Fibroblast of lung (primary cell): ENCODE measurements at regions not wholly inside any gene's neighbourhood (a gene's known extent, or its start where the extent isn't known, plus 50 kb on each side); places are given as distances from the start of the nearest gene placed in this dataset.

ENCODE experiments used
- EZH2 ChIP-seq: IDR thresholded peaks from 2 replicates; pipeline ENCODE4 v1.5.1; 2012; ENCODE audit warnings: low read length, control low read depth, mild to moderate bottlenecking; ENCODE audit errors: missing control alignments
- TF ChIP-seq, protein P1 (sequence below), 2 donors: IDR thresholded peaks in 1 of 2; conservative IDR thresholded peaks in 1 of 2; 1 replicate in 1 of 2; 2 replicates in 1 of 2; pipeline ENCODE4 v1.5.1; 2011 to 2012; ENCODE audit warnings: low read length in 2 of 2, control low read depth in 1 of 2, inconsistent platforms in 1 of 2, low read depth in 1 of 2, mild to moderate bottlenecking in 1 of 2

DNA sequence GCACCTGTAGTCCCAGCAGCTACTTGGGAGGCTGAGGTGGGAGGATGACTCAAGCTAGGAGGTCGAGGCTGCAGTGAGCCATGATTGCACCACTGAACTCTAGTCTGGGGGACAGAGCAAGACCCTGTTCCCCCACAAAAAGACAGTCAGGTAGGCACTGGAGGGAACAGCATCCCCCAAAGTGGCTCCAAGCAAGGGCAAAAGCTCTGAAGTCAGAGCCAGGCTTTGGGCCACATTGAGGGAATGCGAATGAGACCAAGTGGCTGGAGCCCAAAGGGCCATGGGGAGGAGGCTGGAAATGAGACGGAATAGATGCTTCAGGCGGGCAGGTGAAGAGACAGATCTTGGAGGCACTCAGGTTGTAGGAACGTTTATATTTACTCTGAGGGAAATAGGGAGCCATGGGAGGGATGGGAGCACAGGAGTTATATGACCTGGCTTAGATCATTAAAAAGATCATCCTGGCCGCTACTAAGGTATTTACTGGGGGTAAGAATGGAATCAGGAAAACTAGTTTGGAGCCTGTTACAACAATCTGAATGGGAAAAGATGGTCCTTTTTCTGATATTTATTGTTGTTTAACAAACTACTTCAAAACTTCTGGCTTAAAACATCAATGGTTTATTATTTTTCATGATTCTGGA, 229.6 kb upstream of the ZNF217 start:
- TF ChIP-seq, protein P1, sequence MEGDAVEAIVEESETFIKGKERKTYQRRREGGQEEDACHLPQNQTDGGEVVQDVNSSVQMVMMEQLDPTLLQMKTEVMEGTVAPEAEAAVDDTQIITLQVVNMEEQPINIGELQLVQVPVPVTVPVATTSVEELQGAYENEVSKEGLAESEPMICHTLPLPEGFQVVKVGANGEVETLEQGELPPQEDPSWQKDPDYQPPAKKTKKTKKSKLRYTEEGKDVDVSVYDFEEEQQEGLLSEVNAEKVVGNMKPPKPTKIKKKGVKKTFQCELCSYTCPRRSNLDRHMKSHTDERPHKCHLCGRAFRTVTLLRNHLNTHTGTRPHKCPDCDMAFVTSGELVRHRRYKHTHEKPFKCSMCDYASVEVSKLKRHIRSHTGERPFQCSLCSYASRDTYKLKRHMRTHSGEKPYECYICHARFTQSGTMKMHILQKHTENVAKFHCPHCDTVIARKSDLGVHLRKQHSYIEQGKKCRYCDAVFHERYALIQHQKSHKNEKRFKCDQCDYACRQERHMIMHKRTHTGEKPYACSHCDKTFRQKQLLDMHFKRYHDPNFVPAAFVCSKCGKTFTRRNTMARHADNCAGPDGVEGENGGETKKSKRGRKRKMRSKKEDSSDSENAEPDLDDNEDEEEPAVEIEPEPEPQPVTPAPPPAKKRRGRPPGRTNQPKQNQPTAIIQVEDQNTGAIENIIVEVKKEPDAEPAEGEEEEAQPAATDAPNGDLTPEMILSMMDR (conservative IDR thresholded peaks at IDR 0.05 in 1 of 2, IDR thresholded peaks at IDR 0.05 in 1 of 2; ENCODE audit: low read depth in 1 of 2, low read length in 2 of 2) = no peak
- TF ChIP-seq EZH2 = no peak
